MCF 10A (cell line): ENCODE measurements at regions not wholly inside any gene's neighbourhood (a gene's known extent, or its start where the extent isn't known, plus 50 kb on each side); places are given as distances from the start of the nearest gene placed in this dataset.

ENCODE experiments used
- BruUV-seq: library from RNA; stranded (reverse); fragments of 400-500 nt; replicated peaks from 2 replicates; lab custom pipeline; 2021; lab: Mats Ljungman, UMichigan
- CTCF ChIA-PET: fragments of 300-600 bp; sonication (Branson Sonifier 250); formaldehyde crosslinking; extraction: SDS; loops from one replicate; lab custom pipeline; 2021; ENCODE audit warnings: antibody characterized with exemption, inconsistent platforms; lab: Yijun Ruan, JAX
- POLR2A ChIA-PET: fragments of 300-600, 350-650 bp; sonication (Branson Sonifier 250); formaldehyde crosslinking; extraction: SDS; loops from one replicate; lab custom pipeline; 2020; ENCODE audit warnings: antibody characterized with exemption, inconsistent platforms; lab: Yijun Ruan, JAX
- DNase-seq: peaks from one replicate; pipeline ENCODE4 v3.0.0-alpha.2; 2018; ENCODE audit not compliant: unreplicated experiment
- H3K27ac Mint-ChIP-seq: one replicate; pipeline ENCODE4 v1.8.0; 2022; ENCODE audit warnings: mild to moderate bottlenecking, low read depth, mixed read lengths; ENCODE audit not compliant: unreplicated experiment
- H3K27me3 Mint-ChIP-seq: one replicate; pipeline ENCODE4 v1.8.0; 2022; ENCODE audit warnings: mixed read lengths; ENCODE audit not compliant: insufficient read depth, unreplicated experiment
- H3K36me3 Mint-ChIP-seq: one replicate; pipeline ENCODE4 v1.8.0; 2022; ENCODE audit warnings: mild to moderate bottlenecking, moderate library complexity, mixed read lengths; ENCODE audit not compliant: insufficient read depth, unreplicated experiment
- H3K4me1 Mint-ChIP-seq: one replicate; pipeline ENCODE4 v1.8.0; 2022; ENCODE audit warnings: mixed read lengths; ENCODE audit not compliant: insufficient read depth, unreplicated experiment
- H3K4me3 Mint-ChIP-seq: one replicate; pipeline ENCODE4 v1.8.0; 2022; ENCODE audit warnings: mild to moderate bottlenecking, moderate library complexity, mixed read lengths; ENCODE audit not compliant: unreplicated experiment
- H3K9me3 Mint-ChIP-seq: one replicate; pipeline ENCODE4 v1.8.0; 2022; ENCODE audit warnings: mixed read lengths; ENCODE audit not compliant: unreplicated experiment
- CTCF ChIP-seq: fragments of 200-600 bp; IDR thresholded peaks from one replicate; pipeline ENCODE4 v1.8.0; 2022; ENCODE audit warnings: antibody characterized with exemption, mild to moderate bottlenecking; ENCODE audit not compliant: unreplicated experiment
- intact Hi-C: fragments of 100-400 bp; cut with micrococcal nuclease; formaldehyde crosslinking; loops from 2 replicates; pipeline ENCODE4 v1.14.1; 2022

- DNase-seq: no peak
- Mint-ChIP-seq H3K27me3 (no peaks in the 10 kb centered on the region), H3K9me3 (peaks cover 14% of the 10 kb centered on the region), H3K27ac (no peak overlapping the region), H3K4me3 (no peak overlapping the region), H3K4me1 (no peaks in the 10 kb centered on the region), H3K36me3 (no peaks in the 10 kb centered on the region)
- BruUV-seq: no TSS peak
- intact Hi-C loops: no loop called here
- TF ChIP-seq CTCF: no peak
- POLR2A ChIA-PET: interaction anchor here (0.6 kb wide), 1 partner anchor 55 kb away, joined by 3 read pairs; no protein-coding TSS in a partner anchor
- CTCF ChIA-PET: interaction anchor here (0.7 to 1.4 kb wide), 2 partner anchors 10 to 510 kb away, joined by 4 read pairs; no protein-coding TSS in a partner anchor
These were observed 177.3 kb upstream of the DMAC1 start for GRCh38 chr9:7976856-7977255.

GRCh38 chr9:7976167-7976755, 176.7 kb upstream of the DMAC1 start:
- no TSS peak for BruUV-seq
- no peaks in the 10 kb centered on the region for H3K27me3 Mint-ChIP-seq
- peaks cover 8% of the 10 kb centered on the region for H3K9me3 Mint-ChIP-seq
- no peak overlapping the region for H3K27ac Mint-ChIP-seq
- intact Hi-C loops: no loop called here
- CTCF ChIA-PET: interaction anchor here (0.7 to 1.4 kb wide), 2 partner anchors 9 to 511 kb away, joined by 4 read pairs; no protein-coding TSS in a partner anchor
- POLR2A ChIA-PET: interaction anchor here (0.6 kb wide), 1 partner anchor 54 kb away, joined by 3 read pairs; no protein-coding TSS in a partner anchor
- H3K4me1 Mint-ChIP-seq: no peaks in the 10 kb centered on the region
- no peak for DNase-seq
- H3K4me3 Mint-ChIP-seq: no peak overlapping the region
- no peaks in the 10 kb centered on the region for H3K36me3 Mint-ChIP-seq
- no peak for TF ChIP-seq CTCF

- no peak for TF ChIP-seq CTCF
- H3K9me3 Mint-ChIP-seq: peaks cover 7% of the 10 kb centered on the region
- no peak for DNase-seq
- no peaks in the 10 kb centered on the region for H3K27me3 Mint-ChIP-seq
- no peaks in the 10 kb centered on the region for H3K4me1 Mint-ChIP-seq
- H3K4me3 Mint-ChIP-seq: no peak overlapping the region
- POLR2A ChIA-PET: no interaction called here
- H3K36me3 Mint-ChIP-seq: no peaks in the 10 kb centered on the region
- intact Hi-C loops: no loop called here
- CTCF ChIA-PET: no interaction called here
- H3K27ac Mint-ChIP-seq: no peak overlapping the region
- BruUV-seq: no TSS peak
These were observed 175.8 kb upstream of the DMAC1 start for GRCh38 chr9:7975336-7975735.

- no peak for DNase-seq
- no peaks in the 10 kb centered on the region for H3K36me3 Mint-ChIP-seq
- intact Hi-C loops: no loop called here
- no peak for TF ChIP-seq CTCF
- BruUV-seq: no TSS peak
- H3K27me3 Mint-ChIP-seq: no peaks in the 10 kb centered on the region
- H3K4me1 Mint-ChIP-seq: no peaks in the 10 kb centered on the region
- H3K4me3 Mint-ChIP-seq: no peak overlapping the region
- H3K27ac Mint-ChIP-seq: no peak overlapping the region
- POLR2A ChIA-PET: no interaction called here
- peaks cover 7% of the 10 kb centered on the region for H3K9me3 Mint-ChIP-seq
- CTCF ChIA-PET: no interaction called here
These were observed 174.9 kb upstream of the DMAC1 start for GRCh38 chr9:7974335-7974960.
